ENCODE measurements at regions not wholly inside any gene's neighbourhood (a gene's known extent, or its start where the extent isn't known, plus 50 kb on each side); places are given as distances from the start of the nearest gene placed in this dataset.

- no peaks in the 10 kb centered on the region for H3K36me3 ChIP-seq (ENCODE audit: control insufficient read depth in 2 of 2, extremely low read depth in 1 of 2, insufficient read depth in 2 of 2, low read length in 2 of 2)
- H3K4me3 ChIP-seq (replicated peaks in 1 of 3; ENCODE audit: insufficient read depth in 1 of 3, low read depth in 1 of 3, low read length in 3 of 3), result no peak overlapping the region
- intact Hi-C loops (cut with micrococcal nuclease), result no loop called here
- no peak overlapping the region for H3K4me2 ChIP-seq (ENCODE audit: insufficient read depth, low read length)
- dilution Hi-C loops (cut with MboI; ENCODE audit: extremely low pct_ligation_motif_present, low sequenced_read_pairs), result no loop called here
- H3K27ac ChIP-seq (ENCODE audit: insufficient read depth, low read depth, low read length), result no peak overlapping the region
- DNase-seq (ENCODE audit: low read depth, low spot score) (no peak), FAIRE-seq (no peak)
- no peaks in the 10 kb centered on the region for H4K20me1 ChIP-seq (replicated peaks; ENCODE audit: control insufficient read depth, extremely low read depth, insufficient read depth, low read length)
- H3K4me1 ChIP-seq (ENCODE audit: control insufficient read depth, extremely low read depth, insufficient read depth, low read length), result peaks cover 8% of the 10 kb centered on the region
- H2AFZ ChIP-seq (ENCODE audit: low read depth, low read length), result no peak overlapping the region
- POLR2A ChIA-PET, result no interaction called here
- TF ChIP-seq, protein P1, sequence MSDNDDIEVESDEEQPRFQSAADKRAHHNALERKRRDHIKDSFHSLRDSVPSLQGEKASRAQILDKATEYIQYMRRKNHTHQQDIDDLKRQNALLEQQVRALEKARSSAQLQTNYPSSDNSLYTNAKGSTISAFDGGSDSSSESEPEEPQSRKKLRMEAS (IDR thresholded peaks at IDR 0.05; ENCODE audit: insufficient read depth, insufficient read length), result no peak
- TF ChIP-seq CTCF (IDR thresholded peaks at IDR 0.05; ENCODE audit: extremely low read depth in 1 of 2, insufficient read depth in 1 of 2, low read depth in 1 of 2, low read length in 2 of 2) (no peak), MYC (IDR thresholded peaks at IDR 0.05; ENCODE audit: low read depth, low read length) (no peak), FOS (IDR thresholded peaks at IDR 0.05; ENCODE audit: borderline replicate concordance, insufficient read depth, low read length) (no peak), EZH2 (IDR thresholded peaks at IDR 0.05; ENCODE audit: borderline replicate concordance, low read depth, low read length, severe bottlenecking) (no peak), POLR2AphosphoS5 (IDR thresholded peaks at IDR 0.05; ENCODE audit: insufficient read depth, low read depth, low read length) (no peak), JUN (IDR thresholded peaks at IDR 0.05; ENCODE audit: borderline replicate concordance, insufficient read depth, insufficient read length, low read depth) (no peak), POLR2A (IDR thresholded peaks at IDR 0.05; ENCODE audit: low read depth, low read length) (no peak), GATA2 (IDR thresholded peaks at IDR 0.05; ENCODE audit: insufficient read depth, insufficient read length, low read depth, low read length) (no peak)
- CTCF ChIA-PET, result interaction anchor here (1.0 kb wide), 1 partner anchor 39 kb away, joined by 4 read pairs; no protein-coding TSS in a partner anchor
- H3K27me3 ChIP-seq (ENCODE audit: control insufficient read depth in 2 of 2, insufficient read depth in 2 of 2, low read length in 2 of 2), result peaks cover 0 to 5% of the 10 kb centered on the region in 2 experiments
- no peaks in the 10 kb centered on the region for H3K9me3 ChIP-seq (replicated peaks; ENCODE audit: control insufficient read depth, insufficient read depth, low read length)
- BruUV-seq (replicated peaks), result no TSS peak
- H3K79me2 ChIP-seq (ENCODE audit: control insufficient read depth, insufficient read depth, low read length), result no peaks in the 10 kb centered on the region
- H3K9ac ChIP-seq (replicated peaks; ENCODE audit: extremely low read depth, insufficient read depth, low read length), result no peak overlapping the region
- no peaks in the 10 kb centered on the region for H3K9me1 ChIP-seq (replicated peaks; ENCODE audit: control insufficient read depth, extremely low read depth, insufficient read depth, low read length)
Measured at GRCh38 chr15:79635149-79635771, 203.1 kb downstream of the MINAR1 start.

Data from endothelial cell of umbilical vein (primary cell).